Effector memory CD8-positive, alpha-beta T cell (primary cell): ENCODE measurements at regions not wholly inside any gene's neighbourhood (a gene's known extent, or its start where the extent isn't known, plus 50 kb on each side); places are given as distances from the start of the nearest gene placed in this dataset.

Experiments
- ATAC-seq: fragments of 150-1000 bp; cut with Tn5 transposase; replicated peaks from 2 replicates; pipeline ENCODE4 v1.10.0; 2021; ENCODE audit warnings: mild to moderate bottlenecking, moderate library complexity
- DNase-seq, 3 experiments: peaks; one replicate each; pipeline ENCODE4 v3.0.0; 2021
- H3K27ac Mint-ChIP-seq, 2 donors: one replicate each; pipeline ENCODE4 v1.8.0; 2022; ENCODE audit warnings: mild to moderate bottlenecking in 2 of 2, mixed read lengths in 2 of 2, moderate library complexity in 2 of 2
- H3K27me3 Mint-ChIP-seq, 2 donors: one replicate each; pipeline ENCODE4 v1.8.0; 2022; ENCODE audit warnings: mixed read lengths in 2 of 2
- H3K36me3 Mint-ChIP-seq: one replicate; pipeline ENCODE4 v1.8.0; 2022; ENCODE audit warnings: mild to moderate bottlenecking, moderate library complexity, mixed read lengths; ENCODE audit not compliant: insufficient read depth
- H3K4me1 Mint-ChIP-seq, 2 donors: one replicate each; pipeline ENCODE4 v1.8.0; 2022; ENCODE audit warnings: low read depth in 2 of 2, mixed read lengths in 2 of 2
- H3K4me3 Mint-ChIP-seq, 2 donors: one replicate each; pipeline ENCODE4 v1.8.0; 2022; ENCODE audit warnings: mild to moderate bottlenecking in 2 of 2, mixed read lengths in 2 of 2, moderate library complexity in 2 of 2
- H3K9me3 Mint-ChIP-seq, 2 donors: one replicate each; pipeline ENCODE4 v1.8.0; 2022; ENCODE audit warnings: mixed read lengths in 2 of 2

DNA sequence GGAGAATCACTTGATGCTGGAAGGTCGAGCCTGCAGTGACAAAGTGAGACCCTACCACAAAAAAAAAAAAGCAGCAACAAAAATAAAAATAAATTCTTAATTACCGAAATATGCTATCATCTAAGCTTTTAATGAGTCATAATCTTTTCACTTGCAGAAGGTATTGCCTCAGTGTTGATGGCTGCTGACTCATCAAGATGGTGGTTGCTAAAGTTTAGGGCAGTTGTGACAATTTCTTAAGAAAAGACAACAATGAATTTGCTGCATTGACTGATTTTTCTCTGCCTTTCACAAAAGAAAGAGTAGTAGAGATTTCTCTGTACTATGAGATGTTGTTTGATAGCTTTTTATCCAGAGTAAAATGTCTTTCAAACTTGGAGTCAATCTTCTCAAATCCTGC, 1809.0 kb downstream of the SUCLG1 start:
- Mint-ChIP-seq H3K9me3 (peaks cover 10 to 38% of the 10 kb centered on the region in 2 donors), H3K27ac (no peak overlapping the region), H3K27me3 (no peaks in the 10 kb centered on the region), H3K36me3 (no peaks in the 10 kb centered on the region), H3K4me3 (no peak overlapping the region), H3K4me1 (no peaks in the 10 kb centered on the region)
- ATAC-seq, result no peak
- no peak for DNase-seq

GRCh38 chr2:82641598-82642180, 1817.4 kb downstream of the SUCLG1 start:
- Mint-ChIP-seq H3K27me3 (no peaks in the 10 kb centered on the region), H3K27ac (no peak overlapping the region), H3K9me3 (peaks cover 11 to 43% of the 10 kb centered on the region in 2 donors), H3K36me3 (no peaks in the 10 kb centered on the region), H3K4me1 (no peaks in the 10 kb centered on the region), H3K4me3 (no peak overlapping the region)
- DNase-seq (no peak), ATAC-seq (no peak)

DNA sequence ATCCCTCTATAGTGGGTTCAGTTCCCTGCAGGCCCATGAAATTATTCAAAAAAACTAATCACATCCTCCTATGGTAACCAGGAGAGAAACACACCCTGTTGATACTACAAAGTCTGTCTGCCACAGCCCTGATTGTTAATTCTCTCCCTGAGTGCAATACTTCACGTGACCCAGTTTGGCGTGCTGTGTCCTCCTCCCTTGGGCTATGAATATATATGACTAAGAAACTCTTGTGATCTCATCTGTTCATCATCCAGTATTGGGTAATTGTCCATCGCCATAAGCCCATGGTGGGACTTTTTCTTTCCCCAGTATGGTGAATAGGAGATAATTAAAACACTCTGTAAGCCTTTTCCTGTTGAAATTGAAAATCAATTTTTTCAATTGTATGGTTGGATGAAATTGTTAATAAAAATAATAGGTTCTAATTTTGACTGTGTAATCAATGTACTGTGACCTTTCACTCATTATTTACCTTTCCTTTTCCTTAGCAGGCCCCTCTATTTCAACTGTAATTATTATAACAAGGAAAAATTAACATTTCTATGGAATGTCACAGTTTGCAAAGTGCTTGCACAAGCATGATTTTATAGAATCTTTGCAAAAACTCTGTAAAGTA, 1822.6 kb downstream of the SUCLG1 start:
- DNase-seq (no peak), ATAC-seq (no peak)
- H3K4me1 Mint-ChIP-seq, result no peaks in the 10 kb centered on the region
- H3K27me3 Mint-ChIP-seq, result no peaks in the 10 kb centered on the region
- H3K4me3 Mint-ChIP-seq, result no peak overlapping the region
- H3K9me3 Mint-ChIP-seq, result peaks cover 10 to 33% of the 10 kb centered on the region in 2 donors
- H3K27ac Mint-ChIP-seq, result no peak overlapping the region
- H3K36me3 Mint-ChIP-seq, result no peaks in the 10 kb centered on the region

- Mint-ChIP-seq H3K9me3 (peaks cover 3 to 13% of the 10 kb centered on the region in 2 donors), H3K36me3 (no peaks in the 10 kb centered on the region)
Observed at GRCh38 chr2:82599021-82599420, 1860.1 kb downstream of the SUCLG1 start.

GRCh38 chr2:82596581-82596980, 1862.5 kb downstream of the SUCLG1 start:
- peaks cover 2 to 16% of the 10 kb centered on the region in 2 donors for H3K9me3 Mint-ChIP-seq
- DNase-seq (no peak), ATAC-seq (no peak)
- no peaks in the 10 kb centered on the region for H3K4me1 Mint-ChIP-seq
- H3K4me3 Mint-ChIP-seq, result no peak overlapping the region
- H3K27ac Mint-ChIP-seq, result no peak overlapping the region
- no peaks in the 10 kb centered on the region for H3K36me3 Mint-ChIP-seq
- H3K27me3 Mint-ChIP-seq, result no peaks in the 10 kb centered on the region

More at GRCh38 chr2:82599021-82599420, 1860.1 kb downstream of the SUCLG1 start:
- Mint-ChIP-seq H3K4me3 (no peak overlapping the region), H3K27me3 (no peaks in the 10 kb centered on the region), H3K27ac (no peak overlapping the region), H3K4me1 (no peaks in the 10 kb centered on the region)
- no peak for ATAC-seq
- DNase-seq, result no peak

DNA sequence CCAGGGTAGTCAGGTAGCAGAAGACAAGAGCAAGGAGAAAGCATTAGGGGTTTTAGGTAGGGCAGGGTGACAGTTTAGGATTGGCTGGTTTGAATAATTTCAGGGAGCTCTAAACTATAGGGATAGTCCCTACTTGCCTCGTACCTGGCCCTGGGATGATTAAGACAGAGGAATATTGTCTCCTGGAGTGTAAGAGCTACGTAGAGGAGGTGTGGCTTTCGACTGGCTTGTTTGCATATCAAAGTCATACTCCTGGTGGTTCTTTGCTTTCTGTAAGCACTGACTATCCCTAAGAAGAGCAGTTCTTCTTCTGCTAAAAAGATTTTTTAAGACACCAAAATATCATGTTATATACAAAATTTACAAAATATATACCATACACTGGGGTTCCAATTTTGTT, 1867.4 kb downstream of the SUCLG1 start:
- no peak overlapping the region for H3K27ac Mint-ChIP-seq
- no peak for ATAC-seq

DNA sequence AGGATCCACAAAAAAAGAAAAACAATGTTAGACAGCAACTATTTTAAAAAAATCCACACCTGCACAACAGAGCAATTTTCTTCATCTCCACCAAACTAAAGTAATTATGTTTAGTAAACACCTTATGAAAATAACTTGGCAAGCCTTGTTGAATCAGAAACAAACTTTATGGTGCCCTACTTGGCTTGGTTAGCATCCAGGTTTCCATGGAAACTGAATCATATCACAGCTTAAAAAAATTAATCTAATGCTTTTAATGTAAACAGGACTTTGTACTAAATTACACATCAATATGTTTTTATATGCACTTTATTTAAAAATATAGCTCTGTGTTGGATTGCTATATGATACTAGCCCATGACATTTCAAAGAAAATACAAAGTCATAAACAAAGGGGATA, 1882.4 kb downstream of the SUCLG1 start:
- H3K9me3 Mint-ChIP-seq, result peaks cover 2 to 22% of the 10 kb centered on the region in 2 donors
- no peaks in the 10 kb centered on the region for H3K27me3 Mint-ChIP-seq
- ATAC-seq (no peak), DNase-seq (no peak)
- H3K27ac Mint-ChIP-seq, result no peak overlapping the region
- no peaks in the 10 kb centered on the region for H3K36me3 Mint-ChIP-seq
- no peak overlapping the region for H3K4me3 Mint-ChIP-seq
- no peaks in the 10 kb centered on the region for H3K4me1 Mint-ChIP-seq

More for the DNA sequence above, 1867.4 kb downstream of the SUCLG1 start:
- Mint-ChIP-seq H3K36me3 (peaks cover 2% of the 10 kb centered on the region), H3K9me3 (peaks cover 2 to 28% of the 10 kb centered on the region in 2 donors), H3K4me3 (no peak overlapping the region), H3K4me1 (no peaks in the 10 kb centered on the region), H3K27me3 (no peaks in the 10 kb centered on the region)
- no peak for DNase-seq

GRCh38 chr2:82539280-82539621, 1919.8 kb downstream of the SUCLG1 start:
- no peaks in the 10 kb centered on the region for H3K36me3 Mint-ChIP-seq
- H3K9me3 Mint-ChIP-seq, result peaks cover 9 to 13% of the 10 kb centered on the region in 2 donors
- no peaks in the 10 kb centered on the region for H3K4me1 Mint-ChIP-seq
- no peak overlapping the region for H3K27ac Mint-ChIP-seq
- no peak overlapping the region for H3K4me3 Mint-ChIP-seq
- no peak for DNase-seq
- no peaks in the 10 kb centered on the region for H3K27me3 Mint-ChIP-seq
- ATAC-seq, result no peak

DNA sequence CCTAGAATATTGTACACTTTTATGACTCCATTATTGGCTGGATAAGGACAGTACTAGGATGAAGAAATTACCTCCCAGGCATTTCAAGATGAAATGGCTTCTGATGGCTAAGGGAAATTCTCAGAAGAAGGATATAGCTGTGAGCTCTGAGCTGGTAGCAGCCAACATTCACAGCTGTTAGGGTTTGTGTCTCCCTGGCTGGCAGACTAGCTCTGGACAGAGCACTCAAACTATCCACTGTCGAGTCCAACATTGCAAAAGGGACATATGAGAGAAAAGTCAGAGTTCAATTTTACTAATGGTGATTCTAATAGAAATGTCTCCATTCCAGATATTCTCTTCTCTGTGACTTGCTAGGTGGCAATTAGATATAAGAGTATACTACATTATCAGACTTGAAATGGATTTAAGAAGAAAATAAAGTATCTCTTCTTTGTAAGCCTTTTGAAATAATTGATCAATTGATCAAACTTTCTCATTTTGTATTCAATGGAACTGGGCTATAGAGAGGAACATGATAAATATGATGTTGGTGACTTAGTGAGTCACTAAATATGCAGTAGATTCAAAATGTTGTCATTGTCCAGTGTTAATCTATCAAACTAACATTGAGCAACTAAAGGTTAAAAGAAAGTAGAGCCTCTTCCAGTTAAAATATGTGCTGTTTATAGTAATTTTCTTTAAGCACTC, 1920.3 kb downstream of the SUCLG1 start:
- no peaks in the 10 kb centered on the region for H3K36me3 Mint-ChIP-seq
- DNase-seq (no peak), ATAC-seq (no peak)
- H3K27me3 Mint-ChIP-seq, result no peaks in the 10 kb centered on the region
- no peaks in the 10 kb centered on the region for H3K4me1 Mint-ChIP-seq
- no peak overlapping the region for H3K4me3 Mint-ChIP-seq
- H3K9me3 Mint-ChIP-seq, result peaks cover 9 to 13% of the 10 kb centered on the region in 2 donors
- no peak overlapping the region for H3K27ac Mint-ChIP-seq

DNA sequence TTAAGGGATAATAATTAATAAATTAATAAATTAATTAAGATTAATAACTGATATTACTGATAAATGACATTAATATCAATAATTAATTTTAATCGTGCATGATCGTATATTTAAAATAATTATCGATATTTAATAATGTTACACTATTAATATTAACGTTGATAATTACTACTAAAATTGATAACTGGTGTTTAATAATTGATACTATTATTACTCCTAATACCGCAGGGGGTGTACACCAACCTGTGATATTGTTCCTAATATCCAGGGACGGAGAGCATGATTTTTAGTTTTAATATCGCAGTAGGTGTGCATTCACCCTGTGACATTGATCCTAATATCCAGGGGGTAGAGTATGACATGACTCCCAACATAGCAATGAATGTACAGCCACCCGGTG, 1930.8 kb downstream of the SUCLG1 start:
- Mint-ChIP-seq H3K4me3 (no peak overlapping the region), H3K9me3 (peaks cover 13 to 29% of the 10 kb centered on the region in 2 donors), H3K27me3 (no peaks in the 10 kb centered on the region), H3K4me1 (no peaks in the 10 kb centered on the region), H3K27ac (no peak overlapping the region), H3K36me3 (peaks cover 5% of the 10 kb centered on the region)
- ATAC-seq (no peak), DNase-seq (no peak)

GRCh38 chr2:82527124-82527523, 1932.0 kb downstream of the SUCLG1 start:
- H3K36me3 Mint-ChIP-seq, result peaks cover 5% of the 10 kb centered on the region
- H3K27ac Mint-ChIP-seq, result peak overlapping the region in 1 of 2 donors; percentile 65
- DNase-seq, result no peak
- H3K4me3 Mint-ChIP-seq, result no peak overlapping the region
- no peaks in the 10 kb centered on the region for H3K27me3 Mint-ChIP-seq
- ATAC-seq, result no peak
- peaks cover 16 to 37% of the 10 kb centered on the region in 2 donors for H3K9me3 Mint-ChIP-seq
- no peaks in the 10 kb centered on the region for H3K4me1 Mint-ChIP-seq

DNA sequence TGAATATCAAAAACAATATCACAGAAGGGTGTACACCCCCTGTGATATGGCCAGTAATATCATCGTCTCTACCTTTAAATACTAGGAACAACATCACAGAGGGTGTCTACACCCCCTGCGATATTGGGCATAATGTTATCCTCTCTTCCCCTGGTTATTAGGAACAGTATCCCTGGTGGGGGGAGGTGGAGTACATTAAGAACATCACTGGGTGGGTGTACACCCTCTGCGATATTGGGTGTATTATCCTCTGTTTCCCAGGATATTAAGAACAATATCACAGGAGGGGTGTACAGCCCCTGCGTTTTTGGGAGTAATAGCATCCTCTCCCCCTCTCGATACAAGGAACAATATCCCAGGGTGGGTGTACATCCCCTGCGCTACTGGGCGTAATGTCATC, 1932.8 kb downstream of the SUCLG1 start:
- Mint-ChIP-seq H3K27me3 (no peaks in the 10 kb centered on the region), H3K9me3 (peaks cover 16 to 37% of the 10 kb centered on the region in 2 donors), H3K27ac (no peak overlapping the region), H3K4me1 (no peaks in the 10 kb centered on the region), H3K36me3 (peaks cover 5% of the 10 kb centered on the region), H3K4me3 (no peak overlapping the region)
- no peak for ATAC-seq
- DNase-seq, result no peak

- peaks cover 15 to 36% of the 10 kb centered on the region in 2 donors for H3K9me3 Mint-ChIP-seq
- H3K36me3 Mint-ChIP-seq, result peaks cover 5% of the 10 kb centered on the region
- H3K27ac Mint-ChIP-seq, result no peak overlapping the region
- H3K27me3 Mint-ChIP-seq, result no peaks in the 10 kb centered on the region
- H3K4me3 Mint-ChIP-seq, result no peak overlapping the region
- no peaks in the 10 kb centered on the region for H3K4me1 Mint-ChIP-seq
- no peak for DNase-seq
- no peak for ATAC-seq
Observed at GRCh38 chr2:82525744-82526143, 1933.3 kb downstream of the SUCLG1 start.

DNA sequence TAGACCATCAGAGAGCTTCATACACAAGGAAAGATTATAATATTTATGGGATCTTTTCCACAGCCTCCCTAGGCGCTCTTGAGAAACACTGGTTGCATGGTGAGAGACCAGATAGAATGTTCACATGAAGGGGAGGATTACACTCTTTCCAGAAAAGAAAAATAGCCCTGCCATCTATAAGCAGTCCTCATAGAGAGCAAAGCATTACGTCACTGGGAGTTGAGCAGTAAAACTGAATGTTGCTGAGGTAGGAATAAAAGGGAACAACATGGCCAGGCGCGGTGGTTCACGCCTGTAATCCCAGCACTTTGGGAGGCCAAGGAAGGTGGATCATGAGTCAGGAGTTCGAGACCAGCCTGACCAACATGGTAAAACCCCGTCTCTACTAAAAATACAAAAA, 1934.3 kb downstream of the SUCLG1 start:
- H3K27me3 Mint-ChIP-seq, result no peaks in the 10 kb centered on the region
- H3K4me1 Mint-ChIP-seq, result no peaks in the 10 kb centered on the region
- no peak overlapping the region for H3K4me3 Mint-ChIP-seq
- ATAC-seq (no peak), DNase-seq (no peak)
- peaks cover 13 to 27% of the 10 kb centered on the region in 2 donors for H3K9me3 Mint-ChIP-seq
- H3K27ac Mint-ChIP-seq, result no peak overlapping the region
- peaks cover 5% of the 10 kb centered on the region for H3K36me3 Mint-ChIP-seq
